PFSK-1 (cell line): ENCODE measurements at regions not wholly inside any gene's neighbourhood (a gene's known extent, or its start where the extent isn't known, plus 50 kb on each side); places are given as distances from the start of the nearest gene placed in this dataset.

Experiments
- FOXP2 ChIP-seq: optimal IDR thresholded peaks from 2 replicates; pipeline ENCODE3; 2011; ENCODE audit warnings: borderline replicate concordance, control low read depth, inconsistent platforms; ENCODE audit not compliant: insufficient read depth; ENCODE audit errors: extremely low read length, extremely low read depth
- POLR2AphosphoS5 ChIP-seq: IDR thresholded peaks from 2 replicates; pipeline ENCODE4 v1.6.1; 2012; ENCODE audit warnings: low read depth, mild to moderate bottlenecking, control low read depth, low read length, moderate library complexity
- REST ChIP-seq, 2 experiments: IDR thresholded peaks; 2 replicates each; pipeline versions ENCODE4 v1.6.1 to v1.8.0; 2011 to 2012; ENCODE audit warnings: low read depth in 2 of 2, low read length in 2 of 2, control low read depth in 1 of 2, inconsistent platforms in 1 of 2, mild to moderate bottlenecking in 1 of 2, moderate library complexity in 1 of 2; ENCODE audit not compliant: insufficient read depth in 1 of 2
- SIN3A ChIP-seq: IDR thresholded peaks from 2 replicates; pipeline ENCODE4 v1.6.1; 2012; ENCODE audit warnings: mild to moderate bottlenecking, low read length, moderate library complexity, borderline replicate concordance; ENCODE audit not compliant: insufficient read depth
- TAF1 ChIP-seq: IDR thresholded peaks from 2 replicates; pipeline ENCODE4 v1.6.1; 2012; ENCODE audit warnings: low read length, control low read depth, borderline replicate concordance; ENCODE audit not compliant: insufficient read depth

GRCh38 chr5:92644266-92644886 lies 936.6 kb downstream of the NR2F1-AS1 start:
- TF ChIP-seq FOXP2 (no peak), SIN3A (no peak), POLR2AphosphoS5 (no peak), REST (IDR thresholded peaks at IDR 0.05; ENCODE audit: insufficient read depth in 1 of 2, low read depth in 2 of 2, low read length in 2 of 2) (no peak), TAF1 (no peak)

GRCh38 chr5:92641031-92641962 lies 939.7 kb downstream of the NR2F1-AS1 start:
- TF ChIP-seq REST (IDR thresholded peaks at IDR 0.05; ENCODE audit: insufficient read depth in 1 of 2, low read depth in 2 of 2, low read length in 2 of 2) (no peak), SIN3A (no peak), TAF1 (no peak), POLR2AphosphoS5 (no peak), FOXP2 (no peak)

- TF ChIP-seq FOXP2: no peak
- no peak for TF ChIP-seq POLR2AphosphoS5
- no peak for TF ChIP-seq TAF1
- TF ChIP-seq REST (IDR thresholded peaks at IDR 0.05; ENCODE audit: insufficient read depth in 1 of 2, low read depth in 2 of 2, low read length in 2 of 2): no peak
- no peak for TF ChIP-seq SIN3A
Observed at GRCh38 chr5:92640340-92640739, 940.7 kb downstream of the NR2F1-AS1 start.

GRCh38 chr5:92637960-92638359 lies 943.1 kb downstream of the NR2F1-AS1 start:
- no peak for TF ChIP-seq SIN3A
- TF ChIP-seq TAF1: no peak
- no peak for TF ChIP-seq REST (IDR thresholded peaks at IDR 0.05; ENCODE audit: insufficient read depth in 1 of 2, low read depth in 2 of 2, low read length in 2 of 2)
- no peak for TF ChIP-seq POLR2AphosphoS5
